Prostate gland (tissue), 2 donors: ENCODE measurements at regions not wholly inside any gene's neighbourhood (a gene's known extent, or its start where the extent isn't known, plus 50 kb on each side); places are given as distances from the start of the nearest gene placed in this dataset.

Source experiments
- CTCF ChIP-seq, 4 experiments: fragments of 200-600 bp in 2 of 4; fragments of 450-650 bp in 2 of 4; sonication (generic) in 2 of 4; IDR thresholded peaks; 1 replicate in 3 of 4; 2 replicates in 1 of 4; pipeline ENCODE4 v1.5.1; 2016 to 2019; ENCODE audit warnings: antibody characterized with exemption in 4 of 4, mild to moderate bottlenecking in 2 of 4, moderate library complexity in 2 of 4
- POLR2A ChIP-seq: fragments of 450-650 bp; IDR thresholded peaks from one replicate; pipeline ENCODE4 v1.6.1; 2016; ENCODE audit warnings: antibody characterized with exemption, mild to moderate bottlenecking

DNA sequence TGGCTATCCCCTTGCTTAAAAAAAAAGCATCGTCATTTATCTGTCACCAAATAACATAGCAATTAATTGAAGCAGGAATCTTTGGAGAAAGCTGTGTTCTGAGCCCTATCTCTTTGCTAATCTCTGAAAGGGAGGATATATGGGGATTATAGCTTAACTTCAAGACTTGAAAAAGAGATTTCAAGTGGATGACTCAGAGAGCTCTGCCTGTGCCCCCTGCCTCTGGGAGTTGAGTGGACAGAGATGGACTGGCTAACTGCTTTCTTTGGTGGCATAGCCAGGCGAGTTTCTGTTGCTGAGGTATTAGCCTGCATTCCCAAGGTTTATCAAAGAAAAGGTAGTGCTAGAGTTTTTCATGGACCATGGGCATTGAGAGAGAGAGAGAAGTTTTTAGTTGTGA, 91.6 kb downstream of the DDIT4L start:
- TF ChIP-seq POLR2A (no peak), CTCF (IDR thresholded peaks at IDR 0.05) (no peak)
